OCI-LY1 (cell line): ENCODE measurements at regions not wholly inside any gene's neighbourhood (a gene's known extent, or its start where the extent isn't known, plus 50 kb on each side); places are given as distances from the start of the nearest gene placed in this dataset.

ENCODE experiments used
- CTCF ChIP-seq: fragments of 200-600 bp; sonication (generic), shearing (Covaris generic); IDR thresholded peaks from 2 replicates; pipeline ENCODE4 v1.5.1; 2017; ENCODE audit warnings: mild to moderate bottlenecking, antibody characterized with exemption, low read length, moderate library complexity, mixed read lengths
- EZH2 ChIP-seq: fragments of 200-600 bp; sonication (generic), shearing (Covaris generic); IDR thresholded peaks from 2 replicates; pipeline ENCODE4 v1.8.0; 2017; ENCODE audit warnings: borderline replicate concordance, mixed run types, mild to moderate bottlenecking, antibody characterized with exemption, low read length, moderate library complexity, mixed read lengths

- TF ChIP-seq CTCF: no peak
- no peak for TF ChIP-seq EZH2
Measured at GRCh38 chr1:96487971-96488370, 233.6 kb upstream of the PTBP2 start.
